ENCODE measurements at regions not wholly inside any gene's neighbourhood (a gene's known extent, or its start where the extent isn't known, plus 50 kb on each side); places are given as distances from the start of the nearest gene placed in this dataset.

DNA sequence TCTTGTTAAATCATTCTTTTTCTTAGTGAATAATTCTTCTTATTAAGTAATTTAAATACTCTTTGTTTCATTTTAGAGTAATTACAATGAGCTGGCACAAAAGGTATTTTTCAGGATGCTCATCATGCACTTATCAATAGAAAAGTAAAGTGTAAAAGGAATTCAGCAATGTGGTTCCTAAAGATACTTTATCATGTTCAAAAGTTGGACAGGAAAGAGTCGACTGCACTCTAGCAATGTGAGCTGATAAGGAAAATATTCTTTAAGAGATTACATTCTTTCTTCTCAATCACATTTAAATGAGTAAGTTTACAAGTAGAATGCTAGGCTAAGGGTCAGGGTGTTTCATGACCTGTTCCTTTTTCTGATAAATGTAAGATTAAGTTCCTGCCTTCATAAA lies 609.5 kb upstream of the FAM241A start:
- no peak for TF ChIP-seq RAD21 (IDR thresholded peaks at IDR 0.05; ENCODE audit: low read depth)
- TF ChIP-seq TAF1 (IDR thresholded peaks at IDR 0.05; ENCODE audit: low read depth), result no peak
- no peak for TF ChIP-seq NFIC (IDR thresholded peaks at IDR 0.05)
- TF ChIP-seq MAX (IDR thresholded peaks at IDR 0.05), result no peak
- TF ChIP-seq EP300 (IDR thresholded peaks at IDR 0.05; ENCODE audit: borderline replicate concordance), result no peak
- TF ChIP-seq EGR1 (IDR thresholded peaks at IDR 0.05), result no peak
- no peak for TF ChIP-seq TCF12 (IDR thresholded peaks at IDR 0.05; ENCODE audit: low read depth)
- TF ChIP-seq TEAD4 (IDR thresholded peaks at IDR 0.05), result no peak
- no peak for TF ChIP-seq YY1 (IDR thresholded peaks at IDR 0.05; ENCODE audit: low read depth)
- no peak for TF ChIP-seq FOXM1 (IDR thresholded peaks at IDR 0.05; ENCODE audit: borderline replicate concordance, low read depth)
- no peak for TF ChIP-seq ZBTB7A (IDR thresholded peaks at IDR 0.05; ENCODE audit: low read depth)
- TF ChIP-seq CEBPB (IDR thresholded peaks at IDR 0.05), result no peak
- no peak for TF ChIP-seq CREB1 (IDR thresholded peaks at IDR 0.05; ENCODE audit: low read depth)
- TF ChIP-seq USF1 (IDR thresholded peaks at IDR 0.05), result no peak

All from Ishikawa (cell line).